Ishikawa (cell line): ENCODE measurements at regions not wholly inside any gene's neighbourhood (a gene's known extent, or its start where the extent isn't known, plus 50 kb on each side); places are given as distances from the start of the nearest gene placed in this dataset.

Experiments used
- CEBPB ChIP-seq: IDR thresholded peaks from 2 replicates; pipeline ENCODE4 v1.6.1; 2012
- CREB1 ChIP-seq: IDR thresholded peaks from 2 replicates; pipeline ENCODE4 v1.6.1; 2012; ENCODE audit warnings: low read depth
- EGR1 ChIP-seq: IDR thresholded peaks from 2 replicates; pipeline ENCODE4 v1.6.1; 2012
- EP300 ChIP-seq: IDR thresholded peaks from 2 replicates; pipeline ENCODE4 v1.6.1; 2012; ENCODE audit warnings: borderline replicate concordance
- FOXM1 ChIP-seq: IDR thresholded peaks from 2 replicates; pipeline ENCODE4 v1.6.1; 2012; ENCODE audit warnings: low read depth, borderline replicate concordance
- NFIC ChIP-seq: IDR thresholded peaks from 2 replicates; pipeline ENCODE4 v1.6.1; 2012
- RAD21 ChIP-seq: IDR thresholded peaks from 2 replicates; pipeline ENCODE4 v1.6.1; 2012; ENCODE audit warnings: low read depth
- TAF1 ChIP-seq: IDR thresholded peaks from 2 replicates; pipeline ENCODE4 v1.6.1; 2012; ENCODE audit warnings: low read depth, mild to moderate bottlenecking
- TCF12 ChIP-seq: IDR thresholded peaks from 2 replicates; pipeline ENCODE4 v1.6.1; 2012; ENCODE audit warnings: low read depth
- TEAD4 ChIP-seq: IDR thresholded peaks from 2 replicates; pipeline ENCODE4 v1.6.1; 2012
- YY1 ChIP-seq: IDR thresholded peaks from 2 replicates; pipeline ENCODE4 v1.6.1; 2012; ENCODE audit warnings: low read depth
- ZBTB7A ChIP-seq: IDR thresholded peaks from 2 replicates; pipeline ENCODE4 v1.6.1; 2012; ENCODE audit warnings: low read depth
- TF ChIP-seq, protein P1 (sequence below): IDR thresholded peaks from 2 replicates; pipeline ENCODE4 v1.6.1; 2012
- TF ChIP-seq, protein P2 (sequence below): IDR thresholded peaks from 2 replicates; pipeline ENCODE4 v1.6.1; 2012; ENCODE audit warnings: low read depth, mild to moderate bottlenecking
- TF ChIP-seq, protein P3 (sequence below): IDR thresholded peaks from 2 replicates; pipeline ENCODE4 v1.6.1; 2012

DNA sequence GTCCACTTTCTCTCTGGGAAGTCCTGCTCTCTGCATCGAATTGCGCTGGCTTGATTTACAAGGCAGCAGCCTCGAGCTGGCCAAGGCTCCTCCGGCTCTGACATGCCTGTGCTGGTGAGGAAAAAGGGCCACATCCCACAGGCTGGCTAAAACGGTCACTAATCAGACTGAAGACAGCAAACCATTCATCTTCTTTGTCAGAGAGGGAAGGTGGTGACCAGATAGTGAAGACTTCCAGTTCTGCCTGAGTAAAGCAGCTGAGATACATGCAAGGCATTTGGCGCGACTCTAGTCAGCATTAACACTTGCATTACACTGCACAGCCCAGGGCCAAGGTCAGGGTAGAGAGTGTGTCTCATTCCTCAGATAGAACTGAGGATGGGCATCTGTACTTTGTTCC lies 203.2 kb upstream of the MAP3K7 start:
- TF ChIP-seq, protein P1, sequence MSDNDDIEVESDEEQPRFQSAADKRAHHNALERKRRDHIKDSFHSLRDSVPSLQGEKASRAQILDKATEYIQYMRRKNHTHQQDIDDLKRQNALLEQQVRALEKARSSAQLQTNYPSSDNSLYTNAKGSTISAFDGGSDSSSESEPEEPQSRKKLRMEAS = no peak
- no peak for TF ChIP-seq NFIC
- no peak for TF ChIP-seq TAF1
- no peak for TF ChIP-seq RAD21

DNA sequence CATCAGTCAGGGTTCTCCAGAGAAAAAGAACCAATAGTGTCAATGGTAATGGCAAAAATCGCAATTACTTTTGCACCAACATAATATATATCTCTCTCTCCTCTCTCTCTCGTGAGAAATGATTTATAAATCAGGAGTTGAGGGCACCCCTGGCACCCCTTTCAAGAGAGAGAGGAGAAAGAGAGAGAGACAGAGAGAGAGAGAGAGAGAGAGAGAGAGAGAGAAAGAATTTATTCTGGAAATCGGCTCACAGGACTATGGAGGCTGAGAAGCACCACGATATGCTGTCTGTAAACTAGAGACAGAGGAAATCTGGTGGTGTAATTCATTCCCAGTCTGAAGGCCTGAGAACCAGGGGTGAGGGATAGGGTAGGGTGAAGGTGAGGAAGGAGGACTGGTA lies 201.9 kb upstream of the MAP3K7 start:
- TF ChIP-seq TAF1 (no peak), RAD21 (no peak), CEBPB (no peak), FOXM1 (no peak), YY1 (no peak), EP300 (no peak), TCF12 (no peak), TEAD4 (no peak), NFIC (no peak), ZBTB7A (no peak), EGR1 (no peak), CREB1 (no peak)
- TF ChIP-seq, protein P2, sequence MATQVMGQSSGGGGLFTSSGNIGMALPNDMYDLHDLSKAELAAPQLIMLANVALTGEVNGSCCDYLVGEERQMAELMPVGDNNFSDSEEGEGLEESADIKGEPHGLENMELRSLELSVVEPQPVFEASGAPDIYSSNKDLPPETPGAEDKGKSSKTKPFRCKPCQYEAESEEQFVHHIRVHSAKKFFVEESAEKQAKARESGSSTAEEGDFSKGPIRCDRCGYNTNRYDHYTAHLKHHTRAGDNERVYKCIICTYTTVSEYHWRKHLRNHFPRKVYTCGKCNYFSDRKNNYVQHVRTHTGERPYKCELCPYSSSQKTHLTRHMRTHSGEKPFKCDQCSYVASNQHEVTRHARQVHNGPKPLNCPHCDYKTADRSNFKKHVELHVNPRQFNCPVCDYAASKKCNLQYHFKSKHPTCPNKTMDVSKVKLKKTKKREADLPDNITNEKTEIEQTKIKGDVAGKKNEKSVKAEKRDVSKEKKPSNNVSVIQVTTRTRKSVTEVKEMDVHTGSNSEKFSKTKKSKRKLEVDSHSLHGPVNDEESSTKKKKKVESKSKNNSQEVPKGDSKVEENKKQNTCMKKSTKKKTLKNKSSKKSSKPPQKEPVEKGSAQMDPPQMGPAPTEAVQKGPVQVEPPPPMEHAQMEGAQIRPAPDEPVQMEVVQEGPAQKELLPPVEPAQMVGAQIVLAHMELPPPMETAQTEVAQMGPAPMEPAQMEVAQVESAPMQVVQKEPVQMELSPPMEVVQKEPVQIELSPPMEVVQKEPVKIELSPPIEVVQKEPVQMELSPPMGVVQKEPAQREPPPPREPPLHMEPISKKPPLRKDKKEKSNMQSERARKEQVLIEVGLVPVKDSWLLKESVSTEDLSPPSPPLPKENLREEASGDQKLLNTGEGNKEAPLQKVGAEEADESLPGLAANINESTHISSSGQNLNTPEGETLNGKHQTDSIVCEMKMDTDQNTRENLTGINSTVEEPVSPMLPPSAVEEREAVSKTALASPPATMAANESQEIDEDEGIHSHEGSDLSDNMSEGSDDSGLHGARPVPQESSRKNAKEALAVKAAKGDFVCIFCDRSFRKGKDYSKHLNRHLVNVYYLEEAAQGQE = no peak
- TF ChIP-seq, protein P1 = no peak
- TF ChIP-seq, protein P3, sequence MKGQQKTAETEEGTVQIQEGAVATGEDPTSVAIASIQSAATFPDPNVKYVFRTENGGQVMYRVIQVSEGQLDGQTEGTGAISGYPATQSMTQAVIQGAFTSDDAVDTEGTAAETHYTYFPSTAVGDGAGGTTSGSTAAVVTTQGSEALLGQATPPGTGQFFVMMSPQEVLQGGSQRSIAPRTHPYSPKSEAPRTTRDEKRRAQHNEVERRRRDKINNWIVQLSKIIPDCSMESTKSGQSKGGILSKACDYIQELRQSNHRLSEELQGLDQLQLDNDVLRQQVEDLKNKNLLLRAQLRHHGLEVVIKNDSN = no peak

DNA sequence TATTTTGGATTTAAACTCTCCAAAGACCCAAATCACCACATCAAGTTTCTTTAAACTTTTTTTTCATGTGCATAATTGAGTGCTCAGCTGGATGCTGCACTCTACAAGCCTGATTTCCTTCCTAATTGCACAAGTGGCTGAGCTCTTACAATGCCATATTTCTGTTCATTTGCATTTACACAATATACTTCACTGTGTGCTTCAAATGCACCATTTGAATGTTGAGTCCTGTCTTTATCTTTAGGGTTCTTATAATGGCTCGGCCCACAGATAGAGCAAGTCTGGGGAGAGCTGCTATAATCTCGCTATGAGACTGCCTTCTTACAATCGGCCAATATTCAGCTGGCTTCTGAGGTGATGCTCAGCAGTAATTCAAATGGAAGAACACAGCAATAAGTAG lies 200.6 kb upstream of the MAP3K7 start:
- TF ChIP-seq TCF12 = no peak
- TF ChIP-seq FOXM1 = no peak
- TF ChIP-seq CEBPB = no peak
- TF ChIP-seq, protein P3 = no peak
- no peak for TF ChIP-seq TAF1
- no peak for TF ChIP-seq TEAD4
- no peak for TF ChIP-seq EGR1
- TF ChIP-seq RAD21 = no peak
- TF ChIP-seq, protein P1 = no peak
- TF ChIP-seq YY1 = no peak
- TF ChIP-seq, protein P2 = no peak
- no peak for TF ChIP-seq CREB1
- TF ChIP-seq ZBTB7A = no peak

DNA sequence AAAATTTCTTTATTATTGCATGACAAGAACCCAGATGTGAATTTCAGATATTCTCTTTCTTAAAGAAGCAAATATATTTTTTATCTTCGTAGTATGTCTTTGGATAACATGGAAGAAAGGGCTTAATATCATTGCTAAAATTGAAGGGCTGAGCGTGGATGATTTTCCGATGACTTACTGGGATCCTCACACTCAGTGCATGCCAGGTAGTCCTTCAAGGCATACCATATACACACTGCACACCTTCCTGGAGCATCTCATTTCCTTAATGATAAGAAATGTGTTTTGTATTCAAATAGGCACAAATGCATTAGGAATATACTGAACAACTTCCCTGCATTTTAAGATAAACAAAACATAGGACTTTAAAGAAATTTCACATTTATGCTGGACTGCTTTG lies 193.9 kb upstream of the MAP3K7 start:
- no peak for TF ChIP-seq RAD21

DNA sequence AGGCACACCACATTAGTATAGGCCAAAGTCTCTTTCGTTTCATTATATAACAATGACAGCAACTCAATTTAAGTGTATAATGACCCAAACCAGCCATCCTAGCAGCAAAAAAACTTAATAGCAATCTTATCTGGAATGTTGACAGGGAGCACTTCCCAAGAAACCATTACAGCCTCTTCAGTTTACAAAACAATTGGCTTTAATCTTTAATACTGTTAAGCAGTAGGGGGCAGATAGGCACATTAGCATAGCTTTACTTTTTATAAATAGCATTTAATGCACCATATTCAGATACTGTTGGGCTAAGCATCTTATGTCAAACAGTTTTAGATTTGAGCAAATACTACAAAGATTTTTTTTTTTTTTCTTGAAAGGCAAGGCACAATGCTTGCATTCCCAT lies 193.3 kb upstream of the MAP3K7 start:
- TF ChIP-seq, protein P1 = no peak
- TF ChIP-seq CREB1 = no peak
- no peak for TF ChIP-seq TCF12
- no peak for TF ChIP-seq EP300
- TF ChIP-seq CEBPB = no peak
- TF ChIP-seq, protein P2 = no peak
- TF ChIP-seq EGR1 = no peak
- TF ChIP-seq NFIC = no peak
